Mucosa of rectum (tissue), 2 donors: ENCODE measurements at regions not wholly inside any gene's neighbourhood (a gene's known extent, or its start where the extent isn't known, plus 50 kb on each side); places are given as distances from the start of the nearest gene placed in this dataset.

Source experiments
- H3K27ac ChIP-seq, 2 donors: one replicate each; pipeline ENCODE4 v1.7.0; 2013; ENCODE audit warnings: inconsistent platforms in 2 of 2, low read depth in 2 of 2, low read length in 2 of 2
- H3K27me3 ChIP-seq, 2 donors: one replicate each; pipeline ENCODE4 v1.7.0; 2013; ENCODE audit warnings: low read length in 2 of 2; ENCODE audit not compliant: control insufficient read depth in 2 of 2, insufficient read depth in 2 of 2
- H3K36me3 ChIP-seq, 2 donors: one replicate each; pipeline ENCODE4 v1.7.0; 2013; ENCODE audit warnings: low read length in 2 of 2; ENCODE audit not compliant: control insufficient read depth in 2 of 2, insufficient read depth in 2 of 2
- H3K4me1 ChIP-seq, 2 donors: one replicate each; pipeline ENCODE4 v1.7.0; 2013; ENCODE audit warnings: low read length in 2 of 2, mild to moderate bottlenecking in 1 of 2; ENCODE audit not compliant: control insufficient read depth in 2 of 2, insufficient read depth in 2 of 2
- H3K4me3 ChIP-seq, 2 donors: one replicate each; pipeline ENCODE4 v1.7.0; 2013; ENCODE audit warnings: low read length in 2 of 2
- H3K9ac ChIP-seq, 2 donors: one replicate each; pipeline ENCODE4 v1.7.0; 2013; ENCODE audit warnings: low read length in 2 of 2, low read depth in 1 of 2, mild to moderate bottlenecking in 1 of 2
- H3K9me3 ChIP-seq, 2 donors: one replicate each; pipeline ENCODE4 v1.7.0; 2013; ENCODE audit warnings: low read length in 2 of 2; ENCODE audit not compliant: control insufficient read depth in 2 of 2
- donor health status: healthy.
- donor health status: Normal muscosa, but diverticular disease.

- Histone ChIP-seq H3K4me3 (no peak overlapping the region), H3K27ac (no peak overlapping the region), H3K36me3 (no peaks in the 10 kb centered on the region), H3K27me3 (no peaks in the 10 kb centered on the region), H3K9me3 (no peaks in the 10 kb centered on the region), H3K4me1 (no peaks in the 10 kb centered on the region), H3K9ac (no peak overlapping the region)
Measured at GRCh38 chr9:28799876-28800275, 1226.6 kb upstream of the C9orf72 start.

- H3K27me3 ChIP-seq: no peaks in the 10 kb centered on the region
- H3K9me3 ChIP-seq: no peaks in the 10 kb centered on the region
- H3K27ac ChIP-seq: no peak overlapping the region
- no peak overlapping the region for H3K9ac ChIP-seq
- H3K36me3 ChIP-seq: no peaks in the 10 kb centered on the region
- no peaks in the 10 kb centered on the region for H3K4me1 ChIP-seq
- no peak overlapping the region for H3K4me3 ChIP-seq
Measured at GRCh38 chr9:28801144-28801799, 1228.0 kb upstream of the C9orf72 start.

GRCh38 chr9:28805197-28805596 lies 1231.9 kb upstream of the C9orf72 start:
- Histone ChIP-seq H3K4me3 (no peak overlapping the region), H3K27ac (no peak overlapping the region), H3K4me1 (no peaks in the 10 kb centered on the region), H3K36me3 (no peaks in the 10 kb centered on the region), H3K9me3 (no peaks in the 10 kb centered on the region), H3K9ac (no peak overlapping the region), H3K27me3 (no peaks in the 10 kb centered on the region)

- H3K9me3 ChIP-seq: no peaks in the 10 kb centered on the region
- no peaks in the 10 kb centered on the region for H3K27me3 ChIP-seq
Measured at GRCh38 chr9:28808042-28808441, 1234.8 kb upstream of the C9orf72 start.

GRCh38 chr9:28810388-28811075 lies 1237.3 kb upstream of the C9orf72 start:
- Histone ChIP-seq H3K9ac (no peak overlapping the region), H3K27ac (no peak overlapping the region), H3K36me3 (no peaks in the 10 kb centered on the region), H3K4me1 (no peaks in the 10 kb centered on the region), H3K4me3 (no peak overlapping the region), H3K9me3 (no peaks in the 10 kb centered on the region), H3K27me3 (no peaks in the 10 kb centered on the region)

More at GRCh38 chr9:28808042-28808441, 1234.8 kb upstream of the C9orf72 start:
- no peaks in the 10 kb centered on the region for H3K36me3 ChIP-seq
- no peaks in the 10 kb centered on the region for H3K4me1 ChIP-seq
- no peak overlapping the region for H3K9ac ChIP-seq
- no peak overlapping the region for H3K27ac ChIP-seq
- no peak overlapping the region for H3K4me3 ChIP-seq

- H3K4me1 ChIP-seq: no peaks in the 10 kb centered on the region
- no peaks in the 10 kb centered on the region for H3K27me3 ChIP-seq
- H3K36me3 ChIP-seq: no peaks in the 10 kb centered on the region
- no peak overlapping the region for H3K27ac ChIP-seq
- H3K9ac ChIP-seq: no peak overlapping the region
- H3K9me3 ChIP-seq: no peaks in the 10 kb centered on the region
- H3K4me3 ChIP-seq: no peak overlapping the region
Measured at GRCh38 chr9:28820741-28821140, 1247.5 kb upstream of the C9orf72 start.

GRCh38 chr9:28821240-28821639 lies 1248.0 kb upstream of the C9orf72 start:
- no peak overlapping the region for H3K27ac ChIP-seq
- no peaks in the 10 kb centered on the region for H3K27me3 ChIP-seq
- no peaks in the 10 kb centered on the region for H3K9me3 ChIP-seq
- H3K4me1 ChIP-seq: no peaks in the 10 kb centered on the region
- no peaks in the 10 kb centered on the region for H3K36me3 ChIP-seq
- H3K9ac ChIP-seq: no peak overlapping the region
- H3K4me3 ChIP-seq: no peak overlapping the region

- Histone ChIP-seq H3K36me3 (no peaks in the 10 kb centered on the region), H3K27ac (no peak overlapping the region), H3K27me3 (no peaks in the 10 kb centered on the region), H3K9ac (no peak overlapping the region), H3K4me1 (no peaks in the 10 kb centered on the region), H3K9me3 (no peaks in the 10 kb centered on the region), H3K4me3 (no peak overlapping the region)
Measured at GRCh38 chr9:28824432-28824963, 1251.2 kb upstream of the C9orf72 start.

- Histone ChIP-seq H3K9ac (no peak overlapping the region), H3K4me1 (no peaks in the 10 kb centered on the region), H3K27ac (no peak overlapping the region), H3K9me3 (no peaks in the 10 kb centered on the region), H3K36me3 (no peaks in the 10 kb centered on the region), H3K27me3 (no peaks in the 10 kb centered on the region), H3K4me3 (no peak overlapping the region)
Measured at GRCh38 chr9:28832168-28832770, 1259.0 kb upstream of the C9orf72 start.

GRCh38 chr9:28834156-28834555 lies 1260.9 kb upstream of the C9orf72 start:
- H3K36me3 ChIP-seq: no peaks in the 10 kb centered on the region
- H3K27ac ChIP-seq: no peak overlapping the region
- no peak overlapping the region for H3K9ac ChIP-seq
- H3K27me3 ChIP-seq: no peaks in the 10 kb centered on the region
- H3K9me3 ChIP-seq: no peaks in the 10 kb centered on the region
- no peak overlapping the region for H3K4me3 ChIP-seq
- no peaks in the 10 kb centered on the region for H3K4me1 ChIP-seq
